Activated CD4-positive, alpha-beta T cell treated with anti-CD3 and anti-CD28 coated beads, Interleukin-2, amount 10 ng/mL, durations not matched to agents 24 days and 14 days (primary cell): ENCODE measurements at regions not wholly inside any gene's neighbourhood (a gene's known extent, or its start where the extent isn't known, plus 50 kb on each side); places are given as distances from the start of the nearest gene placed in this dataset.

Source experiments
- DNase-seq: peaks from one replicate; pipeline ENCODE4 v3.0.0; 2022
- H3K27ac Mint-ChIP-seq: one replicate; pipeline ENCODE4 v1.8.0; 2022; ENCODE audit warnings: mild to moderate bottlenecking, mixed read lengths
- H3K27me3 Mint-ChIP-seq: one replicate; pipeline ENCODE4 v1.8.0; 2022; ENCODE audit warnings: mixed read lengths
- H3K36me3 Mint-ChIP-seq: one replicate; pipeline ENCODE4 v1.8.0; 2022; ENCODE audit warnings: low read depth, mild to moderate bottlenecking, mixed read lengths
- H3K4me1 Mint-ChIP-seq: one replicate; pipeline ENCODE4 v1.8.0; 2021; ENCODE audit warnings: mixed read lengths
- H3K4me3 Mint-ChIP-seq: one replicate; pipeline ENCODE4 v1.8.0; 2022; ENCODE audit warnings: mild to moderate bottlenecking, moderate library complexity, mixed read lengths
- H3K9me3 Mint-ChIP-seq: one replicate; pipeline ENCODE4 v1.8.0; 2021; ENCODE audit warnings: mixed read lengths
- intact Hi-C: fragments of 100-400 bp; cut with micrococcal nuclease; formaldehyde crosslinking; loops from one replicate; pipeline ENCODE4 v1.15.1; 2023

- H3K27ac Mint-ChIP-seq: no peak overlapping the region
- H3K36me3 Mint-ChIP-seq: no peaks in the 10 kb centered on the region
- H3K27me3 Mint-ChIP-seq: no peaks in the 10 kb centered on the region
- no peaks in the 10 kb centered on the region for H3K4me1 Mint-ChIP-seq
- no peak for DNase-seq
- intact Hi-C loops: no loop called here
- H3K4me3 Mint-ChIP-seq: no peak overlapping the region
- peaks cover 3% of the 10 kb centered on the region for H3K9me3 Mint-ChIP-seq
Observed at GRCh38 chr5:29247346-29248028, 1946.0 kb upstream of the CDH6 start.

GRCh38 chr5:29240379-29240778, 1953.1 kb upstream of the CDH6 start:
- intact Hi-C loops: no loop called here
- Mint-ChIP-seq H3K4me3 (no peak overlapping the region), H3K36me3 (no peaks in the 10 kb centered on the region), H3K4me1 (no peaks in the 10 kb centered on the region), H3K27ac (no peak overlapping the region), H3K9me3 (peaks cover 4% of the 10 kb centered on the region), H3K27me3 (no peaks in the 10 kb centered on the region)
- no peak for DNase-seq

GRCh38 chr5:29239606-29240005, 1953.9 kb upstream of the CDH6 start:
- Mint-ChIP-seq H3K27ac (no peak overlapping the region), H3K4me3 (no peak overlapping the region), H3K4me1 (no peaks in the 10 kb centered on the region), H3K36me3 (no peaks in the 10 kb centered on the region), H3K27me3 (no peaks in the 10 kb centered on the region), H3K9me3 (peaks cover 4% of the 10 kb centered on the region)
- no peak for DNase-seq
- intact Hi-C loops: no loop called here

GRCh38 chr5:29238115-29238514, 1955.4 kb upstream of the CDH6 start:
- no peaks in the 10 kb centered on the region for H3K27me3 Mint-ChIP-seq
- peaks cover 4% of the 10 kb centered on the region for H3K9me3 Mint-ChIP-seq
- H3K36me3 Mint-ChIP-seq: no peaks in the 10 kb centered on the region
- no peak for DNase-seq
- no peak overlapping the region for H3K4me3 Mint-ChIP-seq
- intact Hi-C loops: no loop called here
- H3K4me1 Mint-ChIP-seq: no peaks in the 10 kb centered on the region
- no peak overlapping the region for H3K27ac Mint-ChIP-seq

- intact Hi-C loops: no loop called here
- DNase-seq: no peak
- no peak overlapping the region for H3K27ac Mint-ChIP-seq
- no peaks in the 10 kb centered on the region for H3K9me3 Mint-ChIP-seq
- no peaks in the 10 kb centered on the region for H3K27me3 Mint-ChIP-seq
- no peak overlapping the region for H3K4me3 Mint-ChIP-seq
- H3K36me3 Mint-ChIP-seq: no peaks in the 10 kb centered on the region
- H3K4me1 Mint-ChIP-seq: no peaks in the 10 kb centered on the region
Observed at GRCh38 chr5:29231154-29231553, 1962.3 kb upstream of the CDH6 start.

GRCh38 chr5:29230591-29230990, 1962.9 kb upstream of the CDH6 start:
- no peak overlapping the region for H3K4me3 Mint-ChIP-seq
- no peaks in the 10 kb centered on the region for H3K27me3 Mint-ChIP-seq
- no peaks in the 10 kb centered on the region for H3K4me1 Mint-ChIP-seq
- no peak for DNase-seq
- H3K27ac Mint-ChIP-seq: no peak overlapping the region
- intact Hi-C loops: no loop called here
- no peaks in the 10 kb centered on the region for H3K36me3 Mint-ChIP-seq
- no peaks in the 10 kb centered on the region for H3K9me3 Mint-ChIP-seq

GRCh38 chr5:29229461-29229860, 1964.0 kb upstream of the CDH6 start:
- H3K9me3 Mint-ChIP-seq: no peaks in the 10 kb centered on the region
- intact Hi-C loops: no loop called here
- H3K36me3 Mint-ChIP-seq: no peaks in the 10 kb centered on the region
- no peaks in the 10 kb centered on the region for H3K27me3 Mint-ChIP-seq
- no peak for DNase-seq
- H3K4me3 Mint-ChIP-seq: no peak overlapping the region
- no peaks in the 10 kb centered on the region for H3K4me1 Mint-ChIP-seq
- H3K27ac Mint-ChIP-seq: no peak overlapping the region

- Mint-ChIP-seq H3K4me3 (no peak overlapping the region), H3K27ac (no peak overlapping the region), H3K9me3 (no peaks in the 10 kb centered on the region), H3K4me1 (no peaks in the 10 kb centered on the region), H3K27me3 (no peaks in the 10 kb centered on the region), H3K36me3 (no peaks in the 10 kb centered on the region)
- intact Hi-C loops: no loop called here
- DNase-seq: no peak
Observed at GRCh38 chr5:29218138-29218537, 1975.3 kb upstream of the CDH6 start.

- Mint-ChIP-seq H3K27me3 (no peaks in the 10 kb centered on the region), H3K9me3 (no peaks in the 10 kb centered on the region), H3K36me3 (no peaks in the 10 kb centered on the region), H3K4me1 (no peaks in the 10 kb centered on the region), H3K27ac (no peak overlapping the region), H3K4me3 (no peak overlapping the region)
- intact Hi-C loops: no loop called here
- DNase-seq: no peak
Observed at GRCh38 chr5:29214839-29215238, 1978.6 kb upstream of the CDH6 start.

GRCh38 chr5:29213475-29213874, 1980.0 kb upstream of the CDH6 start:
- no peak for DNase-seq
- Mint-ChIP-seq H3K4me1 (no peaks in the 10 kb centered on the region), H3K27me3 (no peaks in the 10 kb centered on the region), H3K4me3 (no peak overlapping the region), H3K9me3 (no peaks in the 10 kb centered on the region), H3K36me3 (no peaks in the 10 kb centered on the region), H3K27ac (no peak overlapping the region)
- intact Hi-C loops: no loop called here

- no peak overlapping the region for H3K27ac Mint-ChIP-seq
- H3K36me3 Mint-ChIP-seq: no peaks in the 10 kb centered on the region
- H3K4me1 Mint-ChIP-seq: no peaks in the 10 kb centered on the region
- DNase-seq: no peak
- H3K9me3 Mint-ChIP-seq: peaks cover 10% of the 10 kb centered on the region
- intact Hi-C loops: no loop called here
- no peak overlapping the region for H3K4me3 Mint-ChIP-seq
- H3K27me3 Mint-ChIP-seq: no peaks in the 10 kb centered on the region
Observed at GRCh38 chr5:29208024-29208423, 1985.5 kb upstream of the CDH6 start.

GRCh38 chr5:29203049-29203448, 1990.4 kb upstream of the CDH6 start:
- H3K36me3 Mint-ChIP-seq: no peaks in the 10 kb centered on the region
- H3K4me1 Mint-ChIP-seq: no peaks in the 10 kb centered on the region
- H3K9me3 Mint-ChIP-seq: peaks cover 8% of the 10 kb centered on the region
- no peaks in the 10 kb centered on the region for H3K27me3 Mint-ChIP-seq
- H3K4me3 Mint-ChIP-seq: no peak overlapping the region
- intact Hi-C loops: no loop called here
- H3K27ac Mint-ChIP-seq: no peak overlapping the region
- no peak for DNase-seq

- Mint-ChIP-seq H3K27ac (no peak overlapping the region), H3K27me3 (no peaks in the 10 kb centered on the region), H3K36me3 (no peaks in the 10 kb centered on the region), H3K4me1 (no peaks in the 10 kb centered on the region), H3K4me3 (no peak overlapping the region), H3K9me3 (no peaks in the 10 kb centered on the region)
- intact Hi-C loops: no loop called here
- no peak for DNase-seq
Observed at GRCh38 chr5:29197631-29198454, 1995.6 kb upstream of the CDH6 start.

GRCh38 chr5:29193972-29194371, 1999.5 kb upstream of the CDH6 start:
- Mint-ChIP-seq H3K9me3 (no peaks in the 10 kb centered on the region), H3K36me3 (no peaks in the 10 kb centered on the region), H3K4me3 (no peak overlapping the region), H3K4me1 (no peaks in the 10 kb centered on the region), H3K27ac (no peak overlapping the region), H3K27me3 (no peaks in the 10 kb centered on the region)
- intact Hi-C loops: no loop called here
- no peak for DNase-seq
